ENCODE measurements at regions not wholly inside any gene's neighbourhood (a gene's known extent, or its start where the extent isn't known, plus 50 kb on each side); places are given as distances from the start of the nearest gene placed in this dataset.

- TF ChIP-seq ZNF562 (CRISPR knock-in tag; IDR thresholded peaks at IDR 0.05; ENCODE audit: borderline replicate concordance) = no peak
- 0 out of 3 replicates have a peak, but pooled peaks have one; percentile 40 for TF ChIP-seq MXI1 (IDR thresholded peaks at IDR 0.05; ENCODE audit: borderline replicate concordance, low read depth, low read length)
- 0 out of 2 replicates have a peak, but pooled peaks have one; percentile 94 for TF ChIP-seq MTERF4 (CRISPR knock-in tag; IDR thresholded peaks at IDR 0.05)
- TF ChIP-seq ZNF138 (CRISPR knock-in tag; IDR thresholded peaks at IDR 0.05; ENCODE audit: low read depth) = peak; percentile 65; the same call in 1 of the 2 replicates
- TF ChIP-seq ZSCAN29 (CRISPR knock-in tag; conservative IDR thresholded peaks at IDR 0.05) = 0 out of 2 replicates have a peak, but pooled peaks have one; percentile 38
- peak; percentile 76; the same call in 1 of the 2 replicates for TF ChIP-seq ZNF782 (CRISPR knock-in tag; IDR thresholded peaks at IDR 0.05; ENCODE audit: borderline replicate concordance)
- TF ChIP-seq ZNF598 (CRISPR knock-in tag; IDR thresholded peaks at IDR 0.05; ENCODE audit: borderline replicate concordance) = 0 out of 2 replicates have a peak, but pooled peaks have one; percentile 58
- TF ChIP-seq CAMTA2 (CRISPR knock-in tag; IDR thresholded peaks at IDR 0.05; ENCODE audit: borderline replicate concordance) = peak; percentile 81; the same call in 1 of the 2 replicates
- peak; percentile 92 for TF ChIP-seq ZBTB46 (CRISPR knock-in tag; IDR thresholded peaks at IDR 0.05; ENCODE audit: borderline replicate concordance)
- TF ChIP-seq ZNF362 (CRISPR knock-in tag; IDR thresholded peaks at IDR 0.05; ENCODE audit: borderline replicate concordance) = peak; percentile 58; the same call in 1 of the 2 replicates
- 0 out of 2 replicates have a peak, but pooled peaks have one; percentile 25 for TF ChIP-seq HMG20A (CRISPR knock-in tag; IDR thresholded peaks at IDR 0.05; ENCODE audit: borderline replicate concordance)
- peak; percentile 51 for TF ChIP-seq ZNF883 (CRISPR knock-in tag; IDR thresholded peaks at IDR 0.05; ENCODE audit: not compliant biosample characterization)
- peak; percentile 64; the same call in 1 of the 2 replicates for TF ChIP-seq ZNF337 (CRISPR knock-in tag; IDR thresholded peaks at IDR 0.05; ENCODE audit: borderline replicate concordance, low read depth)
- no peak for TF ChIP-seq ZC3H4 (CRISPR knock-in tag; IDR thresholded peaks at IDR 0.05; ENCODE audit: borderline replicate concordance)
- peak; percentile 61; the same call in 1 of the 2 replicates for TF ChIP-seq GPN1 (CRISPR knock-in tag; IDR thresholded peaks at IDR 0.05; ENCODE audit: borderline replicate concordance)
- 0 out of 2 replicates have a peak, but pooled peaks have one; percentile 30 for TF ChIP-seq ISL2 (CRISPR knock-in tag; IDR thresholded peaks at IDR 0.05)
- peak; percentile 100 for TF ChIP-seq CTCF (CRISPR knock-in tag; IDR thresholded peaks at IDR 0.05)
- TF ChIP-seq MIER3 (CRISPR knock-in tag; IDR thresholded peaks at IDR 0.05; ENCODE audit: borderline replicate concordance) = peak; percentile 81; the same call in 1 of the 2 replicates
- 0 out of 2 replicates have a peak, but pooled peaks have one; percentile 49 for TF ChIP-seq KDM4B (CRISPR knock-in tag; IDR thresholded peaks at IDR 0.05)
- peak; percentile 99 for TF ChIP-seq SMC3 (IDR thresholded peaks at IDR 0.05; ENCODE audit: low read length)
- peak; percentile 93 for TF ChIP-seq CBX5 (CRISPR knock-in tag; IDR thresholded peaks at IDR 0.05; ENCODE audit: borderline replicate concordance)
- peak; percentile 23; the same call in 1 of the 2 replicates for TF ChIP-seq NFKBIZ (CRISPR knock-in tag; IDR thresholded peaks at IDR 0.05)
- 0 out of 2 replicates have a peak, but pooled peaks have one; percentile 69 for TF ChIP-seq TSC22D2 (CRISPR knock-in tag; IDR thresholded peaks at IDR 0.05; ENCODE audit: borderline replicate concordance)
- no peak for TF ChIP-seq TCF12 (IDR thresholded peaks at IDR 0.05)
- no peak for TF ChIP-seq TCF12 (CRISPR knock-in tag; IDR thresholded peaks at IDR 0.05)
These were observed 60.2 kb upstream of the RALY start (continued) for GRCh38 chr20:33933469-33933909.
